HepG2 (cell line): ENCODE measurements at regions not wholly inside any gene's neighbourhood (a gene's known extent, or its start where the extent isn't known, plus 50 kb on each side); places are given as distances from the start of the nearest gene placed in this dataset.

Experiments used
- ATRX ChIP-seq: sonication (generic); formaldehyde crosslinking; IDR thresholded peaks from 2 replicates; pipeline ENCODE4 v1.4.0; 2020; ENCODE audit warnings: missing genetic modification reagents, borderline replicate concordance
- BRCA1 ChIP-seq: sonication (generic); formaldehyde crosslinking; IDR thresholded peaks from 2 replicates; pipeline ENCODE4 v1.4.0; 2020; ENCODE audit warnings: missing genetic modification reagents
- CCDC6 ChIP-seq: sonication (generic); formaldehyde crosslinking; IDR thresholded peaks from 2 replicates; pipeline ENCODE4 v1.8.1; 2022; ENCODE audit warnings: mild to moderate bottlenecking, missing genetic modification reagents, moderate library complexity
- DNMT1 ChIP-seq: sonication (generic); formaldehyde crosslinking; IDR thresholded peaks from 2 replicates; pipeline ENCODE4 v1.5.1; 2020; ENCODE audit warnings: mild to moderate bottlenecking, missing genetic modification reagents
- FOXJ3 ChIP-seq: sonication (generic); formaldehyde crosslinking; IDR thresholded peaks from 2 replicates; pipeline ENCODE4 v1.4.0; 2020; ENCODE audit warnings: missing genetic modification reagents, mild to moderate bottlenecking, borderline replicate concordance
- MBNL3 ChIP-seq: fragments of 250-450 bp; sonication (Bioruptor Pico); conservative IDR thresholded peaks from 2 replicates; pipeline ENCODE4 v1.8.0; 2022; ENCODE audit warnings: mild to moderate bottlenecking, inconsistent platforms
- PHF20 ChIP-seq: sonication (generic); formaldehyde crosslinking; IDR thresholded peaks from 2 replicates; pipeline ENCODE4 v1.5.0; 2020; ENCODE audit warnings: mild to moderate bottlenecking, missing genetic modification reagents
- SIN3B ChIP-seq: fragments of 150-350 bp; IDR thresholded peaks from 2 replicates; pipeline ENCODE4 v1.6.1; 2014; ENCODE audit warnings: low read length
- SRSF9 ChIP-seq: fragments of 200-400 bp; formaldehyde crosslinking; IDR thresholded peaks from 2 replicates; pipeline ENCODE4 v1.6.1; 2018; ENCODE audit warnings: borderline replicate concordance, mild to moderate bottlenecking, low read depth, low read length; ENCODE audit not compliant: insufficient read depth, poor library complexity, severe bottlenecking
- WIZ ChIP-seq: sonication (generic); formaldehyde crosslinking; IDR thresholded peaks from 2 replicates; pipeline ENCODE4 v1.5.1; 2020; ENCODE audit warnings: mild to moderate bottlenecking, missing genetic modification reagents
- ZFY ChIP-seq: sonication (generic); formaldehyde crosslinking; IDR thresholded peaks from 2 replicates; pipeline ENCODE4 v1.4.0; 2020; ENCODE audit warnings: missing genetic modification reagents
- ZNF614 ChIP-seq: IDR thresholded peaks from 2 replicates; pipeline ENCODE4 v1.6.1; 2018; ENCODE audit warnings: missing biosample characterization, missing genetic modification reagents, inconsistent platforms, borderline replicate concordance
- ZNF678 ChIP-seq: sonication (generic); formaldehyde crosslinking; IDR thresholded peaks from 2 replicates; pipeline ENCODE4 v1.4.0; 2020; ENCODE audit warnings: mild to moderate bottlenecking, missing genetic modification reagents
- ZNF737 ChIP-seq: sonication (generic); formaldehyde crosslinking; IDR thresholded peaks from 2 replicates; pipeline ENCODE4 v1.5.0; 2020; ENCODE audit warnings: missing genetic modification reagents, mild to moderate bottlenecking, borderline replicate concordance
- ZNF816 ChIP-seq: sonication (generic); formaldehyde crosslinking; IDR thresholded peaks from 2 replicates; pipeline ENCODE4 v1.8.0; 2022; ENCODE audit warnings: missing genetic modification reagents, mild to moderate bottlenecking, borderline replicate concordance
- TF ChIP-seq, protein P1 (sequence below): sonication (generic); formaldehyde crosslinking; IDR thresholded peaks from 2 replicates; pipeline ENCODE4 v1.4.0; 2020; ENCODE audit warnings: mild to moderate bottlenecking, missing genetic modification reagents
- TF ChIP-seq, protein P2 (sequence below): sonication (generic); formaldehyde crosslinking; IDR thresholded peaks from 2 replicates; pipeline ENCODE4 v1.8.1; 2023; ENCODE audit warnings: mild to moderate bottlenecking, missing genetic modification reagents
- TF ChIP-seq, protein P3 (sequence below): sonication (generic); formaldehyde crosslinking; IDR thresholded peaks from 2 replicates; pipeline ENCODE4 v1.8.1; 2023; ENCODE audit warnings: missing genetic modification reagents, mild to moderate bottlenecking, borderline replicate concordance
- TF ChIP-seq, protein P4 (sequence below): sonication (generic); formaldehyde crosslinking; IDR thresholded peaks from 2 replicates; pipeline ENCODE4 v1.9.0; 2021; ENCODE audit warnings: missing genetic modification reagents, borderline replicate concordance
- TF ChIP-seq, protein P5 (sequence below): sonication (generic); IDR thresholded peaks from 2 replicates; pipeline ENCODE4 v1.6.1; 2016; ENCODE audit warnings: low read depth, borderline replicate concordance

DNA sequence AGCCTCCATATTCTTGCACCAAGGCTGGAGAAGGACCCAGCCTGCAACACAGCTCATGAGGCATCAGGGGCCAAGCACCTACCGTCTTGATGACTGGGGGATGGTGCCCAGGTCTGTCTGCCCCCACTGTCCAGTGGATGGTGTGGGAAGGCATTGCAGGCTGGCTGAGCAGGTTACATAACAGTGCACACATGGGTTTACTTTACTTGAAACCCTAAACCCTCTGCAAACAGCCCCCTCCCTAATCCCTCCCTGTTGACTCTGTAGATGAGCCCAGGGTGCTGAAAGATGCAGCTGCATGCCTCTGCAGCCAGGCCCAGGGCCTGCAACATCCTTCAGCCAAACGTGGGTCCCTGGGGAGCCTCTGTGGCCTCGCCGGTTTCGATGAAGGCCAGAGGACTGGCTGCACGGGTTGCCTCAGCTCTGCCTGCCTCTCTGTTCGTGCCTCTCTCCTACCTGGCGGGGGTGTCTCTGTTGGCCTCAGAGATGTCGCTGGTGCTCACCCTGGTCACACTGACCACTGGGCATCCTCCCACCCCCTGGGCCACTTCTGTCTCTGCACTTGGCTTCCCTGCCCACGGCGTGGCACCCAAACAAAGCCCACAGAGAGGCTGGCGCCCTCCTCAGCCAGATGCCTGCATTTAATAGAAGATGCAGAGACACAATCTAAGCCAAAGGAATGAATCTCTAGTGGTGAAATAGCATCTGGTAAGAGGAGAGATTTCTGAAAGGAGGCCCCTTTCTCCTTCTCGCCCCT is 95.1 kb downstream of the METRNL start (continued):
- TF ChIP-seq, protein P1, sequence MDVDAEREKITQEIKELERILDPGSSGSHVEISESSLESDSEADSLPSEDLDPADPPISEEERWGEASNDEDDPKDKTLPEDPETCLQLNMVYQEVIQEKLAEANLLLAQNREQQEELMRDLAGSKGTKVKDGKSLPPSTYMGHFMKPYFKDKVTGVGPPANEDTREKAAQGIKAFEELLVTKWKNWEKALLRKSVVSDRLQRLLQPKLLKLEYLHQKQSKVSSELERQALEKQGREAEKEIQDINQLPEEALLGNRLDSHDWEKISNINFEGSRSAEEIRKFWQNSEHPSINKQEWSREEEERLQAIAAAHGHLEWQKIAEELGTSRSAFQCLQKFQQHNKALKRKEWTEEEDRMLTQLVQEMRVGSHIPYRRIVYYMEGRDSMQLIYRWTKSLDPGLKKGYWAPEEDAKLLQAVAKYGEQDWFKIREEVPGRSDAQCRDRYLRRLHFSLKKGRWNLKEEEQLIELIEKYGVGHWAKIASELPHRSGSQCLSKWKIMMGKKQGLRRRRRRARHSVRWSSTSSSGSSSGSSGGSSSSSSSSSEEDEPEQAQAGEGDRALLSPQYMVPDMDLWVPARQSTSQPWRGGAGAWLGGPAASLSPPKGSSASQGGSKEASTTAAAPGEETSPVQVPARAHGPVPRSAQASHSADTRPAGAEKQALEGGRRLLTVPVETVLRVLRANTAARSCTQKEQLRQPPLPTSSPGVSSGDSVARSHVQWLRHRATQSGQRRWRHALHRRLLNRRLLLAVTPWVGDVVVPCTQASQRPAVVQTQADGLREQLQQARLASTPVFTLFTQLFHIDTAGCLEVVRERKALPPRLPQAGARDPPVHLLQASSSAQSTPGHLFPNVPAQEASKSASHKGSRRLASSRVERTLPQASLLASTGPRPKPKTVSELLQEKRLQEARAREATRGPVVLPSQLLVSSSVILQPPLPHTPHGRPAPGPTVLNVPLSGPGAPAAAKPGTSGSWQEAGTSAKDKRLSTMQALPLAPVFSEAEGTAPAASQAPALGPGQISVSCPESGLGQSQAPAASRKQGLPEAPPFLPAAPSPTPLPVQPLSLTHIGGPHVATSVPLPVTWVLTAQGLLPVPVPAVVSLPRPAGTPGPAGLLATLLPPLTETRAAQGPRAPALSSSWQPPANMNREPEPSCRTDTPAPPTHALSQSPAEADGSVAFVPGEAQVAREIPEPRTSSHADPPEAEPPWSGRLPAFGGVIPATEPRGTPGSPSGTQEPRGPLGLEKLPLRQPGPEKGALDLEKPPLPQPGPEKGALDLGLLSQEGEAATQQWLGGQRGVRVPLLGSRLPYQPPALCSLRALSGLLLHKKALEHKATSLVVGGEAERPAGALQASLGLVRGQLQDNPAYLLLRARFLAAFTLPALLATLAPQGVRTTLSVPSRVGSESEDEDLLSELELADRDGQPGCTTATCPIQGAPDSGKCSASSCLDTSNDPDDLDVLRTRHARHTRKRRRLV (CRISPR knock-in tag) = no peak
- TF ChIP-seq, protein P2, sequence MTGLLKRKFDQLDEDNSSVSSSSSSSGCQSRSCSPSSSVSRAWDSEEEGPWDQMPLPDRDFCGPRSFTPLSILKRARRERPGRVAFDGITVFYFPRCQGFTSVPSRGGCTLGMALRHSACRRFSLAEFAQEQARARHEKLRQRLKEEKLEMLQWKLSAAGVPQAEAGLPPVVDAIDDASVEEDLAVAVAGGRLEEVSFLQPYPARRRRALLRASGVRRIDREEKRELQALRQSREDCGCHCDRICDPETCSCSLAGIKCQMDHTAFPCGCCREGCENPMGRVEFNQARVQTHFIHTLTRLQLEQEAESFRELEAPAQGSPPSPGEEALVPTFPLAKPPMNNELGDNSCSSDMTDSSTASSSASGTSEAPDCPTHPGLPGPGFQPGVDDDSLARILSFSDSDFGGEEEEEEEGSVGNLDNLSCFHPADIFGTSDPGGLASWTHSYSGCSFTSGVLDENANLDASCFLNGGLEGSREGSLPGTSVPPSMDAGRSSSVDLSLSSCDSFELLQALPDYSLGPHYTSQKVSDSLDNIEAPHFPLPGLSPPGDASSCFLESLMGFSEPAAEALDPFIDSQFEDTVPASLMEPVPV = no peak
- TF ChIP-seq ZNF737 (CRISPR knock-in tag) (no peak), PHF20 (CRISPR knock-in tag) (no peak), ZNF614 (CRISPR knock-in tag) (peak; percentile 79; the same call in 1 of the 2 replicates), BRCA1 (peak; percentile 74; the same call in 1 of the 2 replicates), FOXJ3 (peak; percentile 82; the same call in 1 of the 2 replicates), SIN3B (no peak), WIZ (no peak), ZNF678 (CRISPR knock-in tag) (peak; percentile 63; the same call in 1 of the 2 replicates), SRSF9 (no peak), ZFY (CRISPR knock-in tag) (peak; percentile 64), MBNL3 (CRISPR knock-in tag) (no peak), DNMT1 (0 out of 2 replicates have a peak, but pooled peaks have one; percentile 36), ZNF816 (CRISPR knock-in tag) (no peak; the same call in 1 of the 2 replicates), ATRX (CRISPR knock-in tag) (no peak), CCDC6 (peak; percentile 94)
- TF ChIP-seq, protein P3, sequence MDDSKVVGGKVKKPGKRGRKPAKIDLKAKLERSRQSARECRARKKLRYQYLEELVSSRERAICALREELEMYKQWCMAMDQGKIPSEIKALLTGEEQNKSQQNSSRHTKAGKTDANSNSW (CRISPR knock-in tag) = no peak
- TF ChIP-seq, protein P4, sequence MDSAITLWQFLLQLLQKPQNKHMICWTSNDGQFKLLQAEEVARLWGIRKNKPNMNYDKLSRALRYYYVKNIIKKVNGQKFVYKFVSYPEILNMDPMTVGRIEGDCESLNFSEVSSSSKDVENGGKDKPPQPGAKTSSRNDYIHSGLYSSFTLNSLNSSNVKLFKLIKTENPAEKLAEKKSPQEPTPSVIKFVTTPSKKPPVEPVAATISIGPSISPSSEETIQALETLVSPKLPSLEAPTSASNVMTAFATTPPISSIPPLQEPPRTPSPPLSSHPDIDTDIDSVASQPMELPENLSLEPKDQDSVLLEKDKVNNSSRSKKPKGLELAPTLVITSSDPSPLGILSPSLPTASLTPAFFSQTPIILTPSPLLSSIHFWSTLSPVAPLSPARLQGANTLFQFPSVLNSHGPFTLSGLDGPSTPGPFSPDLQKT (CRISPR knock-in tag) = no peak
- TF ChIP-seq, protein P5, sequence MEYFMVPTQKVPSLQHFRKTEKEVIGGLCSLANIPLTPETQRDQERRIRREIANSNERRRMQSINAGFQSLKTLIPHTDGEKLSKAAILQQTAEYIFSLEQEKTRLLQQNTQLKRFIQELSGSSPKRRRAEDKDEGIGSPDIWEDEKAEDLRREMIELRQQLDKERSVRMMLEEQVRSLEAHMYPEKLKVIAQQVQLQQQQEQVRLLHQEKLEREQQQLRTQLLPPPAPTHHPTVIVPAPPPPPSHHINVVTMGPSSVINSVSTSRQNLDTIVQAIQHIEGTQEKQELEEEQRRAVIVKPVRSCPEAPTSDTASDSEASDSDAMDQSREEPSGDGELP = peak; percentile 90
